ENCODE measurements at regions not wholly inside any gene's neighbourhood (a gene's known extent, or its start where the extent isn't known, plus 50 kb on each side); places are given as distances from the start of the nearest gene placed in this dataset.

DNA sequence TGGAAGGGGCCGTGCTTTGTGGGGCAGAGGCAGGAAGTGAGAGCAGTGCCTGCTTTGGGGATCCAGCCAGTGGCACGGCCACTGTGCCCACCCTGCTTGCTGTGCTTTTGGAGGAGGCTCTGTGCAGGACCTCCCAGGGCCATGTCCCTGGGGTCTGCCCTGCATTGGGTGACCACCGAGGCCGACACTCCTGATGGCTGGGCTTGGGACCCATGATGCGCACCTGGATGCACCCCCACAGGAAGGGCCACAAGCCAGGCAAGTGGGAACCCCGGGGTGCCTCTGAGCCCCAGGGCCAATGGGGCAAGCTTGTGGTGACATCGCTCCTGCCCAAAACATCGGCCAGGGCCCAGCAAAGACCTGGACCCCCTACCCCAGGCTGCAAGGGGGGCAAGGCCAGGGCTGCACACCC is 738.6 kb upstream of the GJE1 start (continued):
- TF ChIP-seq, protein P1, sequence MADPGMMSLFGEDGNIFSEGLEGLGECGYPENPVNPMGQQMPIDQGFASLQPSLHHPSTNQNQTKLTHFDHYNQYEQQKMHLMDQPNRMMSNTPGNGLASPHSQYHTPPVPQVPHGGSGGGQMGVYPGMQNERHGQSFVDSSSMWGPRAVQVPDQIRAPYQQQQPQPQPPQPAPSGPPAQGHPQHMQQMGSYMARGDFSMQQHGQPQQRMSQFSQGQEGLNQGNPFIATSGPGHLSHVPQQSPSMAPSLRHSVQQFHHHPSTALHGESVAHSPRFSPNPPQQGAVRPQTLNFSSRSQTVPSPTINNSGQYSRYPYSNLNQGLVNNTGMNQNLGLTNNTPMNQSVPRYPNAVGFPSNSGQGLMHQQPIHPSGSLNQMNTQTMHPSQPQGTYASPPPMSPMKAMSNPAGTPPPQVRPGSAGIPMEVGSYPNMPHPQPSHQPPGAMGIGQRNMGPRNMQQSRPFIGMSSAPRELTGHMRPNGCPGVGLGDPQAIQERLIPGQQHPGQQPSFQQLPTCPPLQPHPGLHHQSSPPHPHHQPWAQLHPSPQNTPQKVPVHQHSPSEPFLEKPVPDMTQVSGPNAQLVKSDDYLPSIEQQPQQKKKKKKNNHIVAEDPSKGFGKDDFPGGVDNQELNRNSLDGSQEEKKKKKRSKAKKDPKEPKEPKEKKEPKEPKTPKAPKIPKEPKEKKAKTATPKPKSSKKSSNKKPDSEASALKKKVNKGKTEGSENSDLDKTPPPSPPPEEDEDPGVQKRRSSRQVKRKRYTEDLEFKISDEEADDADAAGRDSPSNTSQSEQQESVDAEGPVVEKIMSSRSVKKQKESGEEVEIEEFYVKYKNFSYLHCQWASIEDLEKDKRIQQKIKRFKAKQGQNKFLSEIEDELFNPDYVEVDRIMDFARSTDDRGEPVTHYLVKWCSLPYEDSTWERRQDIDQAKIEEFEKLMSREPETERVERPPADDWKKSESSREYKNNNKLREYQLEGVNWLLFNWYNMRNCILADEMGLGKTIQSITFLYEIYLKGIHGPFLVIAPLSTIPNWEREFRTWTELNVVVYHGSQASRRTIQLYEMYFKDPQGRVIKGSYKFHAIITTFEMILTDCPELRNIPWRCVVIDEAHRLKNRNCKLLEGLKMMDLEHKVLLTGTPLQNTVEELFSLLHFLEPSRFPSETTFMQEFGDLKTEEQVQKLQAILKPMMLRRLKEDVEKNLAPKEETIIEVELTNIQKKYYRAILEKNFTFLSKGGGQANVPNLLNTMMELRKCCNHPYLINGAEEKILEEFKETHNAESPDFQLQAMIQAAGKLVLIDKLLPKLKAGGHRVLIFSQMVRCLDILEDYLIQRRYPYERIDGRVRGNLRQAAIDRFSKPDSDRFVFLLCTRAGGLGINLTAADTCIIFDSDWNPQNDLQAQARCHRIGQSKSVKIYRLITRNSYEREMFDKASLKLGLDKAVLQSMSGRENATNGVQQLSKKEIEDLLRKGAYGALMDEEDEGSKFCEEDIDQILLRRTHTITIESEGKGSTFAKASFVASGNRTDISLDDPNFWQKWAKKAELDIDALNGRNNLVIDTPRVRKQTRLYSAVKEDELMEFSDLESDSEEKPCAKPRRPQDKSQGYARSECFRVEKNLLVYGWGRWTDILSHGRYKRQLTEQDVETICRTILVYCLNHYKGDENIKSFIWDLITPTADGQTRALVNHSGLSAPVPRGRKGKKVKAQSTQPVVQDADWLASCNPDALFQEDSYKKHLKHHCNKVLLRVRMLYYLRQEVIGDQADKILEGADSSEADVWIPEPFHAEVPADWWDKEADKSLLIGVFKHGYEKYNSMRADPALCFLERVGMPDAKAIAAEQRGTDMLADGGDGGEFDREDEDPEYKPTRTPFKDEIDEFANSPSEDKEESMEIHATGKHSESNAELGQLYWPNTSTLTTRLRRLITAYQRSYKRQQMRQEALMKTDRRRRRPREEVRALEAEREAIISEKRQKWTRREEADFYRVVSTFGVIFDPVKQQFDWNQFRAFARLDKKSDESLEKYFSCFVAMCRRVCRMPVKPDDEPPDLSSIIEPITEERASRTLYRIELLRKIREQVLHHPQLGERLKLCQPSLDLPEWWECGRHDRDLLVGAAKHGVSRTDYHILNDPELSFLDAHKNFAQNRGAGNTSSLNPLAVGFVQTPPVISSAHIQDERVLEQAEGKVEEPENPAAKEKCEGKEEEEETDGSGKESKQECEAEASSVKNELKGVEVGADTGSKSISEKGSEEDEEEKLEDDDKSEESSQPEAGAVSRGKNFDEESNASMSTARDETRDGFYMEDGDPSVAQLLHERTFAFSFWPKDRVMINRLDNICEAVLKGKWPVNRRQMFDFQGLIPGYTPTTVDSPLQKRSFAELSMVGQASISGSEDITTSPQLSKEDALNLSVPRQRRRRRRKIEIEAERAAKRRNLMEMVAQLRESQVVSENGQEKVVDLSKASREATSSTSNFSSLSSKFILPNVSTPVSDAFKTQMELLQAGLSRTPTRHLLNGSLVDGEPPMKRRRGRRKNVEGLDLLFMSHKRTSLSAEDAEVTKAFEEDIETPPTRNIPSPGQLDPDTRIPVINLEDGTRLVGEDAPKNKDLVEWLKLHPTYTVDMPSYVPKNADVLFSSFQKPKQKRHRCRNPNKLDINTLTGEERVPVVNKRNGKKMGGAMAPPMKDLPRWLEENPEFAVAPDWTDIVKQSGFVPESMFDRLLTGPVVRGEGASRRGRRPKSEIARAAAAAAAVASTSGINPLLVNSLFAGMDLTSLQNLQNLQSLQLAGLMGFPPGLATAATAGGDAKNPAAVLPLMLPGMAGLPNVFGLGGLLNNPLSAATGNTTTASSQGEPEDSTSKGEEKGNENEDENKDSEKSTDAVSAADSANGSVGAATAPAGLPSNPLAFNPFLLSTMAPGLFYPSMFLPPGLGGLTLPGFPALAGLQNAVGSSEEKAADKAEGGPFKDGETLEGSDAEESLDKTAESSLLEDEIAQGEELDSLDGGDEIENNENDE (IDR thresholded peaks at IDR 0.05; ENCODE audit: low read depth, low read length): no peak
- no peak for TF ChIP-seq IFI16 (CRISPR knock-in tag; IDR thresholded peaks at IDR 0.05)
- TF ChIP-seq, protein P2, sequence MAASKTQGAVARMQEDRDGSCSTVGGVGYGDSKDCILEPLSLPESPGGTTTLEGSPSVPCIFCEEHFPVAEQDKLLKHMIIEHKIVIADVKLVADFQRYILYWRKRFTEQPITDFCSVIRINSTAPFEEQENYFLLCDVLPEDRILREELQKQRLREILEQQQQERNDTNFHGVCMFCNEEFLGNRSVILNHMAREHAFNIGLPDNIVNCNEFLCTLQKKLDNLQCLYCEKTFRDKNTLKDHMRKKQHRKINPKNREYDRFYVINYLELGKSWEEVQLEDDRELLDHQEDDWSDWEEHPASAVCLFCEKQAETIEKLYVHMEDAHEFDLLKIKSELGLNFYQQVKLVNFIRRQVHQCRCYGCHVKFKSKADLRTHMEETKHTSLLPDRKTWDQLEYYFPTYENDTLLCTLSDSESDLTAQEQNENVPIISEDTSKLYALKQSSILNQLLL (CRISPR knock-in tag; IDR thresholded peaks at IDR 0.05; ENCODE audit: borderline replicate concordance): no peak
- no peak for TF ChIP-seq ZNF12 (CRISPR knock-in tag; IDR thresholded peaks at IDR 0.05)
- no peak for TF ChIP-seq FOXJ3 (CRISPR knock-in tag; IDR thresholded peaks at IDR 0.05)
- no peak for TF ChIP-seq GATA2 (CRISPR knock-in tag; IDR thresholded peaks at IDR 0.05)

Data from K562 (cell line).